Thymus (tissue), 11 donors: ENCODE measurements at regions not wholly inside any gene's neighbourhood (a gene's known extent, or its start where the extent isn't known, plus 50 kb on each side); places are given as distances from the start of the nearest gene placed in this dataset.

Experiments used
- DNase-seq, 9 donors: peaks; one replicate each; pipeline ENCODE4 v3.0.0-alpha.2; 2013; ENCODE audit warnings: low spot score in 9 of 9, low read depth in 6 of 9, missing footprints in 1 of 9
- H3K27ac ChIP-seq, 2 donors: one replicate each; pipeline ENCODE4 v1.5.1; 2013; ENCODE audit warnings: control low read depth in 1 of 2, low read depth in 1 of 2, low read length in 1 of 2, mild to moderate bottlenecking in 1 of 2, moderate library complexity in 1 of 2
- H3K27me3 ChIP-seq, 2 donors: one replicate each; pipeline ENCODE4 v1.5.1; 2013; ENCODE audit warnings: low read length in 1 of 2; ENCODE audit not compliant: control insufficient read depth in 2 of 2, insufficient read depth in 1 of 2
- H3K36me3 ChIP-seq, 2 donors: one replicate each; pipeline ENCODE4 v1.5.1; 2013; ENCODE audit warnings: low read length in 1 of 2, mild to moderate bottlenecking in 1 of 2, moderate library complexity in 1 of 2; ENCODE audit not compliant: control insufficient read depth in 2 of 2, insufficient read depth in 2 of 2
- H3K4me1 ChIP-seq, 2 donors: one replicate each; pipeline ENCODE4 v1.5.1; 2013; ENCODE audit warnings: low read length in 2 of 2; ENCODE audit not compliant: control insufficient read depth in 2 of 2, insufficient read depth in 2 of 2
- H3K4me3 ChIP-seq, 2 donors: one replicate each; pipeline ENCODE4 v1.5.1; 2013; ENCODE audit warnings: low read length in 2 of 2, control low read depth in 1 of 2, mild to moderate bottlenecking in 1 of 2
- H3K9me3 ChIP-seq, 2 donors: one replicate each; pipeline ENCODE4 v1.5.1; 2013; ENCODE audit warnings: low read length in 1 of 2, mild to moderate bottlenecking in 1 of 2; ENCODE audit not compliant: control insufficient read depth in 2 of 2, insufficient read depth in 1 of 2
- WGBS: extraction: QIAGEN DNeasy Blood & Tissue Kit; methylation state at CpG from one replicate; pipeline ENCODE4 v1.1.7; 2013; 5-methylcytosine and 5-hydroxymethylcytosine counted together
- donor health status: healthy.

- Histone ChIP-seq H3K4me1 (no peaks in the 10 kb centered on the region), H3K36me3 (no peaks in the 10 kb centered on the region), H3K4me3 (no peak overlapping the region), H3K27me3 (no peaks in the 10 kb centered on the region), H3K27ac (no peak overlapping the region), H3K9me3 (peaks cover 0 to 4% of the 10 kb centered on the region in 2 donors)
- WGBS, result 78% methylated on average over 5 of the region's 5 CpGs
- no peak for DNase-seq
These were observed 953.0 kb downstream of the GRID1 start for GRCh38 chr10:85413570-85413969.

DNA sequence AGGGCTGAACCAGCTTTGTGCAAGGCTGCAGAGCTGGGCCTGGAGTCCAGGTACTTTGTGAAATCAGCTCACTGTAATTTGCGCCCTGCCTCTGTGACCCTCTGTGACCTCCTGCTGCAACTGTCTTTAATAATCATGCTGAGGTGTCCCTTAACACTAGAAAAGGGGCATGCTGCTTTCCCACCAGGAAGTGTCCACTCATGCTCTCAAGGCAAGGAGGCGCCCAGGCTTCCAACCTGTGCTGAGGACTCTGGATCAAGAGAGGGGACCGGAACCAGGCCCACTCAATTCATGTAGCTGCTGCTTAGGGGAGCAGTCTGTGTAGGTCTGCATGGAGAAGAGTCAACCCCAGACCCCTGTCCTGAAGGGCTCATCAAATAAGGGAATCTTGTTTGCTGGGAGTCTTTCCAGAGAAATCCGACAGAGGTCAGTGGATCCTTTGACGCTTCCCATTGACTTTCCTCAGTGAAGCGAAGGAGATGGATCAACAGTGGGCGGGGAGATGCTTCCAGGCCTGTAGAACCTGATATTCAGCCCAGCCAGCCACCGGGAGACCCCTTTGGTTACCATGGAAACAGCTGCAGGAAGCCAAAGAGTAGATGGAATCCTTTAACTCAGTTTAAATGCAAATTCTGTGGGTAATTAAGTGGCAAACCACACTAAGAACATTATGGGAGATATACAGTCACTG is 945.9 kb downstream of the GRID1 start:
- WGBS, result 57% methylated on average over 8 of the region's 8 CpGs
- DNase-seq, result no peak

GRCh38 chr10:85421421-85421820 is 945.2 kb downstream of the GRID1 start:
- Histone ChIP-seq H3K27me3 (no peaks in the 10 kb centered on the region), H3K4me1 (no peaks in the 10 kb centered on the region), H3K36me3 (no peaks in the 10 kb centered on the region), H3K4me3 (no peak overlapping the region), H3K27ac (no peak overlapping the region), H3K9me3 (peaks cover 0 to 2% of the 10 kb centered on the region in 2 donors)
- WGBS, result 95% methylated on average over 9 of the region's 9 CpGs
- no peak for DNase-seq

More for the DNA sequence above, 945.9 kb downstream of the GRID1 start:
- Histone ChIP-seq H3K9me3 (peaks cover 0 to 2% of the 10 kb centered on the region in 2 donors), H3K27me3 (no peaks in the 10 kb centered on the region), H3K36me3 (no peaks in the 10 kb centered on the region), H3K4me1 (no peaks in the 10 kb centered on the region), H3K4me3 (no peak overlapping the region), H3K27ac (no peak overlapping the region)

DNA sequence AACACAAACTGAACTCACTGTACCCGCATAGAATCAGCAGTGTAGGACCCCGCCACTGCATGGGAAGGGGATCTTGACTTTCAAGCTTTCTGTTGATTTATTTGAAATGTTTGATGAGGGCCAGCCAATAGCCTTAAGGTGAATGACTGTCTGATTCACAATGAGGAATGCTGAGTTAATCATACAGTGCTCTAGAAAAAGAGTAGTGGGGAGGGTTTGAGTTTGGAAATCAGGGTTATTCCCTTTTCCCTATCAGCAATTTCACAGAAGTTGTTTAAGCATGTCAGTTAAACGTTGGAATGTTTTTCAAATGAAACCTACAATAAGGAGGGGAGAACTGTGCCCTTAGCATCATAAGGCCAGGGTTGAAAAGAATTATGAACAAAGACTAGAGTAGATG is 937.5 kb downstream of the GRID1 start:
- Histone ChIP-seq H3K27me3 (no peaks in the 10 kb centered on the region), H3K4me3 (no peak overlapping the region), H3K4me1 (no peaks in the 10 kb centered on the region), H3K27ac (no peak overlapping the region), H3K9me3 (no peaks in the 10 kb centered on the region), H3K36me3 (no peaks in the 10 kb centered on the region)
- DNase-seq, result no peak
- 90% methylated on average over 3 of the region's 3 CpGs for WGBS

- H3K27me3 ChIP-seq, result no peaks in the 10 kb centered on the region
- no peak overlapping the region for H3K4me3 ChIP-seq
- no peaks in the 10 kb centered on the region for H3K9me3 ChIP-seq
- DNase-seq, result no peak
- no peaks in the 10 kb centered on the region for H3K36me3 ChIP-seq
- 91% methylated on average over 2 of the region's 2 CpGs for WGBS
- no peaks in the 10 kb centered on the region for H3K4me1 ChIP-seq
- H3K27ac ChIP-seq, result no peak overlapping the region
These were observed 935.6 kb downstream of the GRID1 start for GRCh38 chr10:85430991-85431390.

DNA sequence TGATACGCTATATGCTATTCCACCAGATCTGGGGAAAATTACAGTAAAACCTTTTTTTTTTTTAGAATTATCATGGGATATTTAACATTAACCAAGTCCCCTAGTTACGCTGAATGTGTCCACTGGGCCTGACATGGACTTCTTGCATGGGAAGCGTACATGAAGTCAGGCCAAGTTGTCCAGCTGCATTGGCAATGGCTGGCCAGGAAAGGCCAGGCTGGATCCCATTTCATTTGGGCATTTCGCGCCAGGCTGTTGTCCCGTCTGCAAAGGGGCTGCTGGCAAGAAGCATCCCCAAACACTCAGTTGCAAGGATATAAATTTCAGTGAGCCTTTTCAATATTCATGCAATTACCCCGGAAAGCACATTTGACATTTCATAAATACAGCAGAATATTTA is 933.3 kb downstream of the GRID1 start:
- WGBS, result 95% methylated on average over 7 of the region's 7 CpGs
- Histone ChIP-seq H3K4me1 (no peaks in the 10 kb centered on the region), H3K9me3 (no peaks in the 10 kb centered on the region), H3K27me3 (no peaks in the 10 kb centered on the region), H3K36me3 (no peaks in the 10 kb centered on the region), H3K27ac (no peak overlapping the region), H3K4me3 (no peak overlapping the region)
- DNase-seq, result no peak

- WGBS, result 87% methylated on average over 2 of the region's 2 CpGs
- no peak overlapping the region for H3K4me3 ChIP-seq
- no peak overlapping the region for H3K27ac ChIP-seq
- no peak for DNase-seq
- H3K4me1 ChIP-seq, result no peaks in the 10 kb centered on the region
- H3K9me3 ChIP-seq, result no peaks in the 10 kb centered on the region
- H3K36me3 ChIP-seq, result no peaks in the 10 kb centered on the region
- no peaks in the 10 kb centered on the region for H3K27me3 ChIP-seq
These were observed 921.7 kb downstream of the GRID1 start for GRCh38 chr10:85444868-85445267.

DNA sequence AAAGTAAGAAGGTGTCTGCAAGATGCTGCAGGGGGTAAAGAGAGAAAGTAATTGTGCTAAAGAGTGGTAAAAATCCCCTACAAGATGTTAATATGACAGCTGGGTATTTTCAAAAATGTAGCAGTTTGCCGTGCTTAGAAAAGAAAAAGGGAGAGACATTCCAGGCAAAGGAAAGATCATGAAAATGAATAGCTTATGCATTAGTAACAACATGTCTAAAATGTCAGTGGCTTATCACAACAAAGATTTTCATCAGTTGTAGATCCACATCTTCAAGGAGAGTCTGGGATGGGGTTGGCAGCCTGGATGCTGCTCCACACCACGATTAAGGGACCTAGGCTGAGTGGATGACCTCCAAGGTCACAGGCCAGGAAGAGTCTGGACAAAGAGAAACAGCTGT is 920.9 kb downstream of the GRID1 start:
- 71% methylated on average over 2 of the region's 2 CpGs for WGBS
- H3K9me3 ChIP-seq, result no peaks in the 10 kb centered on the region
- H3K27me3 ChIP-seq, result no peaks in the 10 kb centered on the region
- no peaks in the 10 kb centered on the region for H3K4me1 ChIP-seq
- no peak overlapping the region for H3K4me3 ChIP-seq
- H3K27ac ChIP-seq, result no peak overlapping the region
- no peak for DNase-seq
- H3K36me3 ChIP-seq, result no peaks in the 10 kb centered on the region

GRCh38 chr10:85446827-85447226 is 919.8 kb downstream of the GRID1 start:
- 76% methylated on average over 2 of the region's 2 CpGs for WGBS
- Histone ChIP-seq H3K27me3 (no peaks in the 10 kb centered on the region), H3K4me1 (no peaks in the 10 kb centered on the region), H3K27ac (no peak overlapping the region), H3K36me3 (no peaks in the 10 kb centered on the region), H3K4me3 (no peak overlapping the region), H3K9me3 (no peaks in the 10 kb centered on the region)
- DNase-seq, result no peak
